ENCODE measurements at regions not wholly inside any gene's neighbourhood (a gene's known extent, or its start where the extent isn't known, plus 50 kb on each side); places are given as distances from the start of the nearest gene placed in this dataset.

DNA sequence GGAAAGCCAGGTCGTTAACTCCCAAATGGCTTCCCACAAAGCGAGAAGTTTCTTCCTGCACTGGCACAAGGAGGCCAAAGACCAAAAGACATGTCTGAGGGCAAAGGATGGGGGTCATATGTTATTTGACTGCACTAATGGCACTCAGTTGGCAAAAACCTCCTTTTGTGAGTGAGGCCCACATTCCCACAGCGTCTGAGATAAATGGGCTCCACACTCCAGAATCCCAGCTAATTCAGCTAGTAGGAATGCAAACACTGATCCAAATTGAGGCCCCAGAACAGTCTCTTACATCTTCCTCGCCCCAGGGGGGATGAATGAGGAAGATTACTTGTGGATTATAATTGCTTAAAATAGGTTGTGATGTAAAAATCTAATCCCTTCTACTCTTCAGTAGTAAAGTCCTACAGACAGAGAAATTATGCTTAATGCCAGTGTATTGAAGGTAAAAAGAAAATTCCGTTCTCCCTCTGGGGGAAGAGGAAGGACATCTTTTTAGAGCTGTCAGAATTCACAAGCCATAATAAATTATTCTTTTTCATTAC lies 86.4 kb upstream of the PIWIL1 start:
- Mint-ChIP-seq H3K27ac (no peak overlapping the region), H3K4me1 (ENCODE audit: low read depth) (no peaks in the 10 kb centered on the region), H3K4me3 (no peak overlapping the region), H3K9me3 (no peaks in the 10 kb centered on the region), H3K27me3 (peaks cover 6% of the 10 kb centered on the region), H3K36me3 (ENCODE audit: low read depth) (no peaks in the 10 kb centered on the region)
- Histone ChIP-seq H3K4me1 (ENCODE audit: insufficient read depth, low read length) (no peaks in the 10 kb centered on the region), H3K27ac (ENCODE audit: low read depth in 1 of 2, low read length in 2 of 2) (no peak overlapping the region), H3K36me3 (ENCODE audit: insufficient read depth, low read length) (no peaks in the 10 kb centered on the region), H3K4me3 (ENCODE audit: low read length) (no peak overlapping the region), H3K9me3 (ENCODE audit: control insufficient read depth in 1 of 2, insufficient read depth in 1 of 2, low read length in 2 of 2) (peaks cover 0 to 14% of the 10 kb centered on the region in 2 experiments), H3K27me3 (ENCODE audit: control insufficient read depth in 1 of 2, insufficient read depth in 2 of 2, low read length in 2 of 2) (no peaks in the 10 kb centered on the region)
- no peak for ATAC-seq (ENCODE audit: poor library complexity)
- ChIA-PET CTCF (no interaction called here), POLR2A (no interaction called here)
- no peak for DNase-seq
- intact Hi-C loops (cut with DNase I, micrococcal nuclease): no loop called here
- TF ChIP-seq, protein P1, sequence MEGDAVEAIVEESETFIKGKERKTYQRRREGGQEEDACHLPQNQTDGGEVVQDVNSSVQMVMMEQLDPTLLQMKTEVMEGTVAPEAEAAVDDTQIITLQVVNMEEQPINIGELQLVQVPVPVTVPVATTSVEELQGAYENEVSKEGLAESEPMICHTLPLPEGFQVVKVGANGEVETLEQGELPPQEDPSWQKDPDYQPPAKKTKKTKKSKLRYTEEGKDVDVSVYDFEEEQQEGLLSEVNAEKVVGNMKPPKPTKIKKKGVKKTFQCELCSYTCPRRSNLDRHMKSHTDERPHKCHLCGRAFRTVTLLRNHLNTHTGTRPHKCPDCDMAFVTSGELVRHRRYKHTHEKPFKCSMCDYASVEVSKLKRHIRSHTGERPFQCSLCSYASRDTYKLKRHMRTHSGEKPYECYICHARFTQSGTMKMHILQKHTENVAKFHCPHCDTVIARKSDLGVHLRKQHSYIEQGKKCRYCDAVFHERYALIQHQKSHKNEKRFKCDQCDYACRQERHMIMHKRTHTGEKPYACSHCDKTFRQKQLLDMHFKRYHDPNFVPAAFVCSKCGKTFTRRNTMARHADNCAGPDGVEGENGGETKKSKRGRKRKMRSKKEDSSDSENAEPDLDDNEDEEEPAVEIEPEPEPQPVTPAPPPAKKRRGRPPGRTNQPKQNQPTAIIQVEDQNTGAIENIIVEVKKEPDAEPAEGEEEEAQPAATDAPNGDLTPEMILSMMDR (IDR thresholded peaks at IDR 0.05): no peak

GRCh38 chr12:130253866-130254265 lies 83.8 kb upstream of the PIWIL1 start:
- intact Hi-C loops (cut with DNase I, micrococcal nuclease): no loop called here
- CTCF ChIA-PET: no interaction called here

DNA sequence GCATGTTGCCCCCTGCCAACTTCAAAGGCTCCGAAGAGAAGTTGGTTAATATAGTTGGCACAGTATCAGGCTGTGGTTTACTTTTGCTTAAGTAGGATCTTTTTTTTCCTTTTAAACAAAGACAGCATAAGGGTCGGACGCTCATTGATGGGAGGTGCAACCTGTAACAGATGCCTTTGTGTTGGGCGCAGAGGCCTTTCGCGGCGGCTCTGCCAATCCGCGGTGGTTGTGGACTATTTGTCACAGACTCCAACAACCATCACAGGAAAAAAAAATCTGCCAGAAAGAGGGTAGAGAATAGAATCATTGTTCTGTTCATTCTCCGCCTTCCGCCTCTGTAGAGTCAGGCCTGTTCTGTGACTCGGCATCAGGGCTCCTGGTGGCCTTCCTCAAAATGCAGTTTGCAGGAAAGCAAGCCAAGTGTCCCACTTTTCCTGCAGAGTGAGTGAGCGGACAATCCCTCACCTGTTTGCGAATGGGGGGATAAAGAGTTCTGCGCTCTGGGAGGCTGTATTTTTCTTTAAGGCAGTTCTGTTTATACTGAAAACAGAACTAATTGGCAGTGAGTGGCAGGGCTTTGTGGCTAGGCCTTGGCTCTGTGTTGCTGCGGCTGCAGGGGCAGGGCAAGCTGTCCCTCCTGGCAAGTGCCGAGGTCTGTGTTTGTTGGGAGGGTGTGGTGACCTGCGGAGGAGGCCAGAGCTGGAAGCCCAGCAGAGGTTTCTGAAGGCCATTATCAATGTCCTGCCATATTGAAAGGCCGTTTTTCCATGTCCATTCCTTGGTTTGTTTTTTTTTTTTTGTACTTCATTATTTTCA lies 83.0 kb upstream of the PIWIL1 start:
- no peak for DNase-seq
- ATAC-seq (ENCODE audit: poor library complexity): no peak
- Histone ChIP-seq H3K4me3 (ENCODE audit: low read length) (no peak overlapping the region), H3K36me3 (ENCODE audit: insufficient read depth, low read length) (no peaks in the 10 kb centered on the region), H3K27ac (ENCODE audit: low read depth in 1 of 2, low read length in 2 of 2) (no peak overlapping the region), H3K9me3 (ENCODE audit: control insufficient read depth in 1 of 2, insufficient read depth in 1 of 2, low read length in 2 of 2) (peaks cover 0 to 12% of the 10 kb centered on the region in 2 experiments), H3K27me3 (ENCODE audit: control insufficient read depth in 1 of 2, insufficient read depth in 2 of 2, low read length in 2 of 2) (no peaks in the 10 kb centered on the region), H3K4me1 (ENCODE audit: insufficient read depth, low read length) (no peaks in the 10 kb centered on the region)
- no peaks in the 10 kb centered on the region for H3K36me3 Mint-ChIP-seq (ENCODE audit: low read depth)
- H3K4me3 Mint-ChIP-seq: no peak overlapping the region
- H3K4me1 Mint-ChIP-seq (ENCODE audit: low read depth): no peaks in the 10 kb centered on the region
- peaks cover 15% of the 10 kb centered on the region for H3K27me3 Mint-ChIP-seq
- TF ChIP-seq, protein P1 (IDR thresholded peaks at IDR 0.05): no peak
- peaks cover 3% of the 10 kb centered on the region for H3K9me3 Mint-ChIP-seq
- ChIA-PET POLR2A (no interaction called here), CTCF (no interaction called here)
- H3K27ac Mint-ChIP-seq: no peak overlapping the region
- intact Hi-C loops (cut with DNase I, micrococcal nuclease): no loop called here

More at GRCh38 chr12:130253866-130254265, 83.8 kb upstream of the PIWIL1 start:
- POLR2A ChIA-PET: no interaction called here
- Histone ChIP-seq H3K27me3 (ENCODE audit: control insufficient read depth in 1 of 2, insufficient read depth in 2 of 2, low read length in 2 of 2) (no peaks in the 10 kb centered on the region), H3K36me3 (ENCODE audit: insufficient read depth, low read length) (no peaks in the 10 kb centered on the region), H3K4me3 (ENCODE audit: low read length) (no peak overlapping the region), H3K4me1 (ENCODE audit: insufficient read depth, low read length) (no peaks in the 10 kb centered on the region), H3K9me3 (ENCODE audit: control insufficient read depth in 1 of 2, insufficient read depth in 1 of 2, low read length in 2 of 2) (peaks cover 0 to 14% of the 10 kb centered on the region in 2 experiments), H3K27ac (ENCODE audit: low read depth in 1 of 2, low read length in 2 of 2) (no peak overlapping the region)
- H3K4me3 Mint-ChIP-seq: no peak overlapping the region
- ATAC-seq (ENCODE audit: poor library complexity) (no peak), DNase-seq (no peak)
- H3K4me1 Mint-ChIP-seq (ENCODE audit: low read depth): no peaks in the 10 kb centered on the region
- TF ChIP-seq, protein P1 (IDR thresholded peaks at IDR 0.05): no peak
- H3K27me3 Mint-ChIP-seq: peaks cover 8% of the 10 kb centered on the region
- no peak overlapping the region for H3K27ac Mint-ChIP-seq
- H3K9me3 Mint-ChIP-seq: no peaks in the 10 kb centered on the region
- H3K36me3 Mint-ChIP-seq (ENCODE audit: low read depth): no peaks in the 10 kb centered on the region

Data from CD4-positive, alpha-beta T cell (primary cell).